OCI-LY1 (cell line): ENCODE measurements at regions not wholly inside any gene's neighbourhood (a gene's known extent, or its start where the extent isn't known, plus 50 kb on each side); places are given as distances from the start of the nearest gene placed in this dataset.

ENCODE experiments used
- EZH2 ChIP-seq: fragments of 200-600 bp; sonication (generic), shearing (Covaris generic); IDR thresholded peaks from 2 replicates; pipeline ENCODE4 v1.8.0; 2017; ENCODE audit warnings: borderline replicate concordance, mixed run types, mild to moderate bottlenecking, antibody characterized with exemption, low read length, moderate library complexity, mixed read lengths
- TF ChIP-seq, protein P1 (sequence below): fragments of 200-600 bp; sonication (generic), shearing (Covaris generic); IDR thresholded peaks from 2 replicates; pipeline ENCODE4 v1.5.1; 2017; ENCODE audit warnings: mild to moderate bottlenecking, antibody characterized with exemption, low read length, moderate library complexity, mixed read lengths

DNA sequence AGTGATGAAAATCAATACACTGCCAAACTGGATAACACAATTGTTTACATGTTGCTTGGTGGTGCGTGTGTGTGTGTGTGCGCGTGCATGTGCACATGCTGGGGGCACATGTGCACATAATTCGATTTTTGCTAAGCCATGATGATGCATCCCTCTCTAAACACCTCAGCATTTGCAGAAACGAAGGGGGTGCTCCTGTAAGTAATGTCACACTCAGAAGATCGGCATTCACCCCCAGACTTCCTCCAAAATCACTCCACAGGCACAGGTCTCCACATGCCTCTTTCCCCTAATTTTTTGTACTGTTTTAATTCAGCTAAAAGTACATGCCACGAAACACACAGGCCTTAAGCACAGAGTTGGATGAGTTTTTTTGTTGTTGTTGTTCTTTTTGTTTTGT is 341.5 kb downstream of the SHANK2 start:
- TF ChIP-seq, protein P1, sequence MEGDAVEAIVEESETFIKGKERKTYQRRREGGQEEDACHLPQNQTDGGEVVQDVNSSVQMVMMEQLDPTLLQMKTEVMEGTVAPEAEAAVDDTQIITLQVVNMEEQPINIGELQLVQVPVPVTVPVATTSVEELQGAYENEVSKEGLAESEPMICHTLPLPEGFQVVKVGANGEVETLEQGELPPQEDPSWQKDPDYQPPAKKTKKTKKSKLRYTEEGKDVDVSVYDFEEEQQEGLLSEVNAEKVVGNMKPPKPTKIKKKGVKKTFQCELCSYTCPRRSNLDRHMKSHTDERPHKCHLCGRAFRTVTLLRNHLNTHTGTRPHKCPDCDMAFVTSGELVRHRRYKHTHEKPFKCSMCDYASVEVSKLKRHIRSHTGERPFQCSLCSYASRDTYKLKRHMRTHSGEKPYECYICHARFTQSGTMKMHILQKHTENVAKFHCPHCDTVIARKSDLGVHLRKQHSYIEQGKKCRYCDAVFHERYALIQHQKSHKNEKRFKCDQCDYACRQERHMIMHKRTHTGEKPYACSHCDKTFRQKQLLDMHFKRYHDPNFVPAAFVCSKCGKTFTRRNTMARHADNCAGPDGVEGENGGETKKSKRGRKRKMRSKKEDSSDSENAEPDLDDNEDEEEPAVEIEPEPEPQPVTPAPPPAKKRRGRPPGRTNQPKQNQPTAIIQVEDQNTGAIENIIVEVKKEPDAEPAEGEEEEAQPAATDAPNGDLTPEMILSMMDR, result no peak
- no peak for TF ChIP-seq EZH2
